ENCODE measurements at regions not wholly inside any gene's neighbourhood (a gene's known extent, or its start where the extent isn't known, plus 50 kb on each side); places are given as distances from the start of the nearest gene placed in this dataset.

- Histone ChIP-seq H3K4me3 (ENCODE audit: low read depth, low read length) (no peak overlapping the region), H3K9me3 (ENCODE audit: severe bottlenecking) (no peaks in the 10 kb centered on the region), H3K36me3 (no peaks in the 10 kb centered on the region), H3K27ac (no peak overlapping the region), H3K27me3 (ENCODE audit: insufficient read depth, low read depth, severe bottlenecking) (no peaks in the 10 kb centered on the region)
- DNase-seq: no peak
- TF ChIP-seq CTCF (IDR thresholded peaks at IDR 0.05; ENCODE audit: low read depth, low read length): no peak
These were observed 856.5 kb upstream of the ARPP21 start for GRCh38 chr3:34782871-34783270.

- Histone ChIP-seq H3K27ac (no peak overlapping the region), H3K4me3 (ENCODE audit: low read depth, low read length) (no peak overlapping the region), H3K36me3 (no peaks in the 10 kb centered on the region), H3K27me3 (ENCODE audit: insufficient read depth, low read depth, severe bottlenecking) (no peaks in the 10 kb centered on the region), H3K9me3 (ENCODE audit: severe bottlenecking) (no peaks in the 10 kb centered on the region)
- TF ChIP-seq CTCF (IDR thresholded peaks at IDR 0.05; ENCODE audit: low read depth, low read length): no peak
- no peak for DNase-seq
These were observed 855.4 kb upstream of the ARPP21 start for GRCh38 chr3:34783876-34784275.

- TF ChIP-seq CTCF (IDR thresholded peaks at IDR 0.05; ENCODE audit: low read depth, low read length): no peak
- no peaks in the 10 kb centered on the region for H3K9me3 ChIP-seq (ENCODE audit: severe bottlenecking)
- H3K27ac ChIP-seq: no peak overlapping the region
- H3K36me3 ChIP-seq: no peaks in the 10 kb centered on the region
- H3K27me3 ChIP-seq (ENCODE audit: insufficient read depth, low read depth, severe bottlenecking): no peaks in the 10 kb centered on the region
- DNase-seq: no peak
- no peak overlapping the region for H3K4me3 ChIP-seq (ENCODE audit: low read depth, low read length)
These were observed 846.3 kb upstream of the ARPP21 start for GRCh38 chr3:34793057-34793456.

GRCh38 chr3:34807611-34808010 is 831.7 kb upstream of the ARPP21 start:
- no peak for TF ChIP-seq CTCF (IDR thresholded peaks at IDR 0.05; ENCODE audit: low read depth, low read length)
- no peak for DNase-seq
- H3K27ac ChIP-seq: no peak overlapping the region

GRCh38 chr3:34808287-34808686 is 831.0 kb upstream of the ARPP21 start:
- Histone ChIP-seq H3K27ac (no peak overlapping the region), H3K4me3 (ENCODE audit: low read depth, low read length) (no peak overlapping the region), H3K27me3 (ENCODE audit: insufficient read depth, low read depth, severe bottlenecking) (no peaks in the 10 kb centered on the region), H3K9me3 (ENCODE audit: severe bottlenecking) (no peaks in the 10 kb centered on the region), H3K36me3 (no peaks in the 10 kb centered on the region)
- DNase-seq: no peak
- TF ChIP-seq CTCF (IDR thresholded peaks at IDR 0.05; ENCODE audit: low read depth, low read length): no peak

More at GRCh38 chr3:34807611-34808010, 831.7 kb upstream of the ARPP21 start:
- no peaks in the 10 kb centered on the region for H3K36me3 ChIP-seq
- H3K27me3 ChIP-seq (ENCODE audit: insufficient read depth, low read depth, severe bottlenecking): no peaks in the 10 kb centered on the region
- no peak overlapping the region for H3K4me3 ChIP-seq (ENCODE audit: low read depth, low read length)
- H3K9me3 ChIP-seq (ENCODE audit: severe bottlenecking): no peaks in the 10 kb centered on the region

GRCh38 chr3:34828847-34829246 is 810.5 kb upstream of the ARPP21 start:
- H3K4me3 ChIP-seq (ENCODE audit: low read depth, low read length): no peak overlapping the region
- H3K27me3 ChIP-seq (ENCODE audit: insufficient read depth, low read depth, severe bottlenecking): no peaks in the 10 kb centered on the region
- DNase-seq: no peak
- no peaks in the 10 kb centered on the region for H3K9me3 ChIP-seq (ENCODE audit: severe bottlenecking)
- H3K36me3 ChIP-seq: no peaks in the 10 kb centered on the region
- TF ChIP-seq CTCF (IDR thresholded peaks at IDR 0.05; ENCODE audit: low read depth, low read length): no peak
- H3K27ac ChIP-seq: no peak overlapping the region

Measured in WERI-Rb-1 (cell line).